HG02798 (cell line): ENCODE measurements at regions not wholly inside any gene's neighbourhood (a gene's known extent, or its start where the extent isn't known, plus 50 kb on each side); places are given as distances from the start of the nearest gene placed in this dataset.

Experiments used
- ATAC-seq: cut with Tn5 transposase; IDR thresholded peaks from one replicate; pipeline ENCODE4 v1.9.1; 2021; ENCODE audit warnings: mild to moderate bottlenecking; ENCODE audit not compliant: unreplicated experiment, poor library complexity

- no peak for ATAC-seq
These were observed 363.9 kb upstream of the CDH5 start for GRCh38 chr16:66002601-66003000.

- no peak for ATAC-seq
These were observed 365.1 kb upstream of the CDH5 start for GRCh38 chr16:66001432-66001831.

GRCh38 chr16:65998443-65998842 is 368.0 kb upstream of the CDH5 start:
- ATAC-seq: no peak

- ATAC-seq: no peak
These were observed 372.2 kb upstream of the CDH5 start for GRCh38 chr16:65994291-65994690.

GRCh38 chr16:65991149-65991701 is 375.3 kb upstream of the CDH5 start:
- ATAC-seq: no peak

- no peak for ATAC-seq
These were observed 376.5 kb upstream of the CDH5 start for GRCh38 chr16:65989861-65990604.

GRCh38 chr16:65988024-65988595 is 378.4 kb upstream of the CDH5 start:
- ATAC-seq: no peak

GRCh38 chr16:65984296-65984695 is 382.2 kb upstream of the CDH5 start:
- ATAC-seq: no peak

- no peak for ATAC-seq
These were observed 385.4 kb upstream of the CDH5 start for GRCh38 chr16:65981057-65981456.

- ATAC-seq: no peak
These were observed 391.3 kb upstream of the CDH5 start for GRCh38 chr16:65975049-65975708.

- ATAC-seq: no peak
These were observed 399.1 kb upstream of the CDH5 start for GRCh38 chr16:65967376-65967775.

- ATAC-seq: no peak
These were observed 400.9 kb upstream of the CDH5 start for GRCh38 chr16:65965628-65966027.

- ATAC-seq: no peak
These were observed 401.7 kb upstream of the CDH5 start for GRCh38 chr16:65964752-65965151.

GRCh38 chr16:65961476-65962143 is 404.9 kb upstream of the CDH5 start:
- ATAC-seq: no peak

GRCh38 chr16:65959983-65960382 is 406.5 kb upstream of the CDH5 start:
- ATAC-seq: no peak

GRCh38 chr16:65958086-65958485 is 408.4 kb upstream of the CDH5 start:
- no peak for ATAC-seq

- ATAC-seq: no peak
These were observed 410.4 kb upstream of the CDH5 start for GRCh38 chr16:65956100-65956499.

GRCh38 chr16:65954446-65954845 is 412.0 kb upstream of the CDH5 start:
- ATAC-seq: no peak

GRCh38 chr16:65950211-65950610 is 416.3 kb upstream of the CDH5 start:
- no peak for ATAC-seq

GRCh38 chr16:65948361-65948760 is 418.1 kb upstream of the CDH5 start:
- ATAC-seq: no peak

- no peak for ATAC-seq
These were observed 418.5 kb upstream of the CDH5 start for GRCh38 chr16:65947951-65948350.
